ENCODE measurements at regions not wholly inside any gene's neighbourhood (a gene's known extent, or its start where the extent isn't known, plus 50 kb on each side); places are given as distances from the start of the nearest gene placed in this dataset.

DNA sequence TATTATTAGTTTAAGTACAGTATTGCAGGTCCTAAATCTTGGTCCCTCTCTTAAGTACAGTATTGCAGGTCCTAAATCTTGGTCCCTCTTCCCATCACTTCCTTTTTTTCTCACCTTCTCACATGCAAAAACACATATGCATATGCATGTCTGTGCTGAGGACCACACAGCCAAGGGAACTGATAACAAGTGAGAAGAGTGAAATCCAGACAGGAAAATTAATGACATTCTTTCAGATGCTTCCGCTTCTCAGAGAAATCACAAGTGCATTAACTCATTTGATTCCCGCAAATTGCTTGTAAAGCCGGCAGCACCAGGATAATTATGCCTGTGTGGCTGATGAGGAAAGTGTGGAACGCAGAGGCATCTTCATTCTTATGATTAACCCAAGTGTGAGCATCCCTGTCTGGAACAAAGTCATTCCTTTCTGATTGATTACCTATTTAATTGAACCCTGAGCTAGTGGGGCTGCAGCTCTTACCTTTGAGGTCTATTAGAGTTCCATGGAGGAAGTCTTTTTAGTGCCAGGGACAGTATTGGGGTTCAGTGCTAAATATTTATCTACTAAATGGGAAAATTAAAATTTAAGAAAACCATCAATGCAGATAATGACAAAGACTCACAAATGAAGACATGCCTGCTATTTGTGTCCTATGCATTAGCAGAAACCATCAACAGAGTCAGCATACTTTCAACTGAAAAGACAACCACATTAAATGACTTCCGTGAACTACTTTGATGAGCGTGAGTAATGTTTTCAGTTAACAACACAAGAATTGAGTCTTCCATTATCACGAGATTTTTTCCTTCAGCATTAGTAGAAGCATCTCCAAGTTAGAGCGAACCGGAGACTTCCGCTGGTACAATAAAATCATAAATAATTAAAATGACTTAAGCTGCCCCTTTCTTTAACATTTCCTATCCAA lies 220.4 kb upstream of the SLC35G4 start:
- TF ChIP-seq CTCF (IDR thresholded peaks at IDR 0.05; ENCODE audit: low read depth, low read length, missing control alignments) = no peak
- in situ Hi-C loops (cut with HindIII; ENCODE audit: low pct_ligation_motif_present, low sequenced_read_pairs) = no loop called here
- DNase-seq = no peak
- Histone ChIP-seq H3K27ac (no peak overlapping the region), H3K27me3 (replicated peaks) (no peaks in the 10 kb centered on the region), H3K36me3 (replicated peaks) (no peaks in the 10 kb centered on the region), H3K4me3 (ENCODE audit: low read depth, low read length) (no peak overlapping the region)

DNA sequence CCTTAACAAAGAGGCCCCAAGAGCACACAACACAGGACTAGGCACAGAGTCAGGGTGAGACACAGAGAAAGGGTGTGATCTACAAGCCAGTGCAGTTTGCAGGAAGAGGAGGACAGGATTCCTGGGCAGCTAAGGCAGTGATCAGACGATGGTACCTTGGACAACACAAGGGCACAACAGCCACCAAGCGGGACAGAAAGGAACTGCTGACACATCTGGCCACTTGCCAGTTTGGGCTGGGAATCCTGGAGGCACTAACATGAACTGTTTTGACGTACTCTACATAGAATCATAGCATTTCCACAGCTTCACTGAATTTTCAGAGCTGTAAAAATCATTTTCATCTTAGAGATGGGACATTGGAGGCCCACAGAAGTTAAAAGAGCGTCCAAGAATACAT lies 221.5 kb upstream of the SLC35G4 start:
- peak; percentile 72 for TF ChIP-seq CTCF (IDR thresholded peaks at IDR 0.05; ENCODE audit: low read depth, low read length, missing control alignments)
- in situ Hi-C loops (cut with HindIII; ENCODE audit: low pct_ligation_motif_present, low sequenced_read_pairs) = no loop called here
- Histone ChIP-seq H3K36me3 (replicated peaks) (no peaks in the 10 kb centered on the region), H3K27ac (no peak overlapping the region), H3K27me3 (replicated peaks) (no peaks in the 10 kb centered on the region), H3K4me3 (ENCODE audit: low read depth, low read length) (no peak overlapping the region)
- DNase-seq = peak; percentile 77

DNA sequence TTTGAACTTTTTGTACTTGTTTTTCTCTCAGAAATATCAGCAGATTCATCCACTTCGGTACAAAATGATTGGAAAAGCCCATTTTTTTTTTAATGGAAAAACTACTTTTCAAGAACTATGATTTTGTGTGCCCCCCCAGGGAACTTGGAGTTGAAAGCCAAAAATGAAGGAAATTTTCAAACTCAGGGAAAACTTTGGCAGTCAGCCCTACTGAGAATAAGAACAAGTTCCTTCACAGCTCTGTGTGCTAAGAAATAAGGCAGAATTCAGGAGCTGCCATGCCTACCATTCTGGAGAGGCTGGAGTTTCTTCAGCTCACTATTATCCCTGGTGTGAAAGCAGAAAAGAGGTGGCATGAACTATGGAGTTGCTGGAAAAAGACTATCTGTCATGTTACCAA lies 226.0 kb upstream of the SLC35G4 start:
- TF ChIP-seq CTCF (IDR thresholded peaks at IDR 0.05; ENCODE audit: low read depth, low read length, missing control alignments) = no peak
- Histone ChIP-seq H3K36me3 (replicated peaks) (no peaks in the 10 kb centered on the region), H3K27me3 (replicated peaks) (no peaks in the 10 kb centered on the region), H3K4me3 (ENCODE audit: low read depth, low read length) (no peak overlapping the region), H3K27ac (no peak overlapping the region)
- in situ Hi-C loops (cut with HindIII; ENCODE audit: low pct_ligation_motif_present, low sequenced_read_pairs) = no loop called here
- no peak for DNase-seq

DNA sequence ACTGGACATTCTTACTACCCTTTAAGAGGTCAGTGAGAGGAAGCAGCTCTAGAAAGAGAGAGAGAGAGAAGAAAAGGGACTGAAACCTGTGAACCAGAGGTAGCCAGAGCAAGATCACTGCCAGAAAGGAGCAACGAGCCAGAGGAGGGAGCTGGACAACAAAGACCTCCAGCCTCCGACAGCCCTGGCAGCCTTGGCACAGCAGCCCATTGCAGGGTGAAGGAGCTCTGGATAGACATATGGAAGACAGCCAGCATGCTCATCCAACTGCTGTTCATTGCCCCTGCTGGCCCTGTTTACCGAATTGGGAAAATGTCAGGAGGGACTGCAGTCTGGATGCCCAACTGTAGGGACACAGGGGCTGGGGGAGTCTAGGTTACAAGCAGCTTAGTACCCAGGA lies 228.4 kb upstream of the SLC35G4 start:
- in situ Hi-C loops (cut with HindIII; ENCODE audit: low pct_ligation_motif_present, low sequenced_read_pairs) = no loop called here
- TF ChIP-seq CTCF (IDR thresholded peaks at IDR 0.05; ENCODE audit: low read depth, low read length, missing control alignments) = no peak
- H3K27me3 ChIP-seq (replicated peaks) = no peaks in the 10 kb centered on the region
- H3K4me3 ChIP-seq (ENCODE audit: low read depth, low read length) = no peak overlapping the region
- no peak overlapping the region for H3K27ac ChIP-seq
- H3K36me3 ChIP-seq (replicated peaks) = no peaks in the 10 kb centered on the region
- DNase-seq = no peak

DNA sequence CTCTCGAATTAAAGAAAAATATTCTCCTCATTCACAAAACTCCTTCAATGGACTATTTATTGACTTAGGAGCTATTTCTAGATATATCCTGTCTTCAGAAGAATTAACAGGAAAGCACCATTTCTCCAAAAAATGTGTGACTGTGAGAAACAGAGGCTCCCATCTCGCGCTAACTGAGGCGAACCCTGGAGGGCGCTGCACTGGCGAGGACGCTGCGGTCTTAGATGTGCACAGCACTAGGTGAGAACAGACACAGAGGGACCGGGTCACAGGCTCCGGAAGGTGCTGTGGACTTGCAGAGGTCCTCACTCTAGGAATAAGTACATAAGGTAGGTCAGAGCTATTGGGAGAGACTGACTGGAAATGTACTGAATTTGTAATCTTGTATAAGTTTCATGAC lies 229.7 kb upstream of the SLC35G4 start:
- no peaks in the 10 kb centered on the region for H3K27me3 ChIP-seq (replicated peaks)
- no peak overlapping the region for H3K27ac ChIP-seq
- in situ Hi-C loops (cut with HindIII; ENCODE audit: low pct_ligation_motif_present, low sequenced_read_pairs) = no loop called here
- H3K36me3 ChIP-seq (replicated peaks) = no peaks in the 10 kb centered on the region
- peak; percentile 13 for TF ChIP-seq CTCF (IDR thresholded peaks at IDR 0.05; ENCODE audit: low read depth, low read length, missing control alignments)
- no peak for DNase-seq
- no peak overlapping the region for H3K4me3 ChIP-seq (ENCODE audit: low read depth, low read length)
